CD14-positive monocyte (primary cell): ENCODE measurements at regions not wholly inside any gene's neighbourhood (a gene's known extent, or its start where the extent isn't known, plus 50 kb on each side); places are given as distances from the start of the nearest gene placed in this dataset.

ENCODE experiments used
- DNase-seq, 3 donors: peaks; one replicate each; pipeline ENCODE4 v3.0.0-alpha.2; 2011 to 2022
- H2AFZ ChIP-seq: 2 replicates; pipeline ENCODE4 v1.6.0; 2012; ENCODE audit warnings: mild to moderate bottlenecking, low read depth, low read length, inconsistent platforms; ENCODE audit not compliant: insufficient read depth, poor library complexity, severe bottlenecking
- H3K27ac ChIP-seq, 2 donors: 1 replicate in 1 of 2; 2 replicates in 1 of 2; pipeline ENCODE4 v1.5.1; 2012 to 2013; ENCODE audit warnings: low read length in 2 of 2, control low read depth in 1 of 2, inconsistent platforms in 1 of 2, low read depth in 1 of 2, mild to moderate bottlenecking in 1 of 2
- H3K27me3 ChIP-seq, 2 donors: one replicate each; pipeline versions ENCODE4 v1.6.0 to v1.6.1; 2011 to 2013; ENCODE audit warnings: low read length in 2 of 2; ENCODE audit not compliant: control insufficient read depth in 2 of 2, insufficient read depth in 2 of 2
- H3K36me3 ChIP-seq, 2 donors: replicated peaks in 1 of 2; 1 replicate in 1 of 2; 2 replicates in 1 of 2; pipeline versions ENCODE4 v1.5.1 to v1.6.1; 2012 to 2013; ENCODE audit warnings: low read length in 2 of 2, control low read depth in 1 of 2, inconsistent platforms in 1 of 2, mild to moderate bottlenecking in 1 of 2; ENCODE audit not compliant: insufficient read depth in 2 of 2, control insufficient read depth in 1 of 2
- H3K4me1 ChIP-seq, 2 donors: 1 replicate in 1 of 2; 2 replicates in 1 of 2; pipeline versions ENCODE4 v1.5.1 to v1.6.1; 2012 to 2013; ENCODE audit warnings: low read length in 2 of 2, control low read depth in 1 of 2, inconsistent platforms in 1 of 2, mild to moderate bottlenecking in 1 of 2, moderate library complexity in 1 of 2; ENCODE audit not compliant: insufficient read depth in 2 of 2, control insufficient read depth in 1 of 2
- H3K4me2 ChIP-seq: replicated peaks from 2 replicates; pipeline ENCODE3; 2012; ENCODE audit warnings: low read length, moderate library complexity, mild to moderate bottlenecking; ENCODE audit not compliant: poor library complexity, severe bottlenecking; ENCODE audit errors: extremely low read depth
- H3K4me3 ChIP-seq, 3 experiments: fragments of 200-600 bp in 1 of 3; sonication (generic) in 1 of 3; replicated peaks in 1 of 3; 1 replicate in 2 of 3; 2 replicates in 1 of 3; pipeline ENCODE4 v1.5.1; 2011 to 2013; ENCODE audit warnings: low read length in 3 of 3, mild to moderate bottlenecking in 3 of 3, control low read depth in 2 of 3, low read depth in 2 of 3, inconsistent platforms in 1 of 3, moderate library complexity in 1 of 3
- H3K79me2 ChIP-seq: 2 replicates; pipeline ENCODE4 v1.6.0; 2012; ENCODE audit warnings: mild to moderate bottlenecking, control low read depth, inconsistent platforms, low read length, moderate library complexity; ENCODE audit not compliant: insufficient read depth
- H3K9ac ChIP-seq: 2 replicates; pipeline ENCODE4 v1.6.0; 2017; ENCODE audit warnings: low read length, mild to moderate bottlenecking; ENCODE audit not compliant: insufficient read depth, poor library complexity, severe bottlenecking
- H3K9me3 ChIP-seq, 2 donors: replicated peaks in 1 of 2; 1 replicate in 1 of 2; 2 replicates in 1 of 2; pipeline versions ENCODE4 v1.5.1 to v1.6.1; 2012 to 2013; ENCODE audit warnings: low read length in 2 of 2, control low read depth in 1 of 2; ENCODE audit not compliant: control insufficient read depth in 1 of 2, insufficient read depth in 1 of 2
- H4K20me1 ChIP-seq: 2 replicates; pipeline ENCODE4 v1.6.0; 2012; ENCODE audit warnings: mild to moderate bottlenecking, low read length, control low read depth, moderate library complexity; ENCODE audit not compliant: insufficient read depth
- H3K27ac Mint-ChIP-seq, 7 donors: one replicate each; pipeline ENCODE4 v1.8.0; 2020; ENCODE audit warnings: mild to moderate bottlenecking in 7 of 7, mixed read lengths in 7 of 7, moderate library complexity in 6 of 7, inconsistent platforms in 2 of 7
- H3K27me3 Mint-ChIP-seq, 3 donors: one replicate each; pipeline ENCODE4 v1.8.0; 2021 to 2022; ENCODE audit warnings: low read depth in 3 of 3, mild to moderate bottlenecking in 3 of 3, mixed read lengths in 3 of 3, moderate library complexity in 3 of 3, inconsistent platforms in 1 of 3
- H3K36me3 Mint-ChIP-seq, 2 donors: one replicate each; pipeline ENCODE4 v1.8.0; 2020; ENCODE audit warnings: mixed read lengths in 2 of 2, inconsistent platforms in 1 of 2, mild to moderate bottlenecking in 1 of 2
- H3K4me1 Mint-ChIP-seq: one replicate; pipeline ENCODE4 v1.8.0; 2020; ENCODE audit warnings: mild to moderate bottlenecking, mixed read lengths
- H3K4me3 Mint-ChIP-seq, 2 donors: one replicate each; pipeline ENCODE4 v1.8.0; 2020; ENCODE audit warnings: mild to moderate bottlenecking in 2 of 2, mixed read lengths in 2 of 2, moderate library complexity in 1 of 2
- H3K9me3 Mint-ChIP-seq, 7 donors: one replicate each; pipeline ENCODE4 v1.8.0; 2020 to 2022; ENCODE audit warnings: mixed read lengths in 7 of 7, mild to moderate bottlenecking in 6 of 7, moderate library complexity in 6 of 7, inconsistent platforms in 2 of 7
- WGBS: methylation state at CpG from one replicate; pipeline ENCODE4 v1.1.5; 2013; ENCODE audit warnings: missing lambda C conversion rate; ENCODE audit not compliant: insufficient coverage; 5-methylcytosine and 5-hydroxymethylcytosine counted together
- intact Hi-C, 2 donors: fragments of 100-400 bp; cut with micrococcal nuclease; formaldehyde crosslinking; loops; one replicate each; pipeline versions ENCODE4 v1.15.0 to v1.15.1; 2023
- TF ChIP-seq, protein P1 (sequence below): fragments of 200-600 bp; IDR thresholded peaks from one replicate; pipeline ENCODE4 v1.8.0; 2022; ENCODE audit warnings: antibody characterized with exemption, mild to moderate bottlenecking

DNA sequence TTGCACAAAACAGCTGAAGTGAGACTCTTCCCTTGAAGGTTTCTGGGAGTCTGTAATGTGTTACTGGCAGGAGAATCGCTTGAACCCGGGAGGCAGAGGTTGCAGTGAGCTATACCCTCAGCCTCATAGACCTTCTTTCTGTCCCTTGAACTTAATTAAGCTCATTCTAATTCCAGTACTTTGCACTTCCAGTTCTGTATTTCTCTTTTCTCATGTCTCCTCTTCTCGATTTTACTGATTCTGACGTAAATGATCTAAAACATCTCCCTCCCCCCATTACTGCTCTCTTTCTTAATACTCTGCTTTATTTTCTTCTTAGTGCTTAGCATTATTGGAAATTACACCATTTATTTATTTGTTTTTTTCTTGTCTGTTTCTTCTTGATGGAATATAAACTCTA is 165.4 kb upstream of the P2RY1 start:
- TF ChIP-seq, protein P1, sequence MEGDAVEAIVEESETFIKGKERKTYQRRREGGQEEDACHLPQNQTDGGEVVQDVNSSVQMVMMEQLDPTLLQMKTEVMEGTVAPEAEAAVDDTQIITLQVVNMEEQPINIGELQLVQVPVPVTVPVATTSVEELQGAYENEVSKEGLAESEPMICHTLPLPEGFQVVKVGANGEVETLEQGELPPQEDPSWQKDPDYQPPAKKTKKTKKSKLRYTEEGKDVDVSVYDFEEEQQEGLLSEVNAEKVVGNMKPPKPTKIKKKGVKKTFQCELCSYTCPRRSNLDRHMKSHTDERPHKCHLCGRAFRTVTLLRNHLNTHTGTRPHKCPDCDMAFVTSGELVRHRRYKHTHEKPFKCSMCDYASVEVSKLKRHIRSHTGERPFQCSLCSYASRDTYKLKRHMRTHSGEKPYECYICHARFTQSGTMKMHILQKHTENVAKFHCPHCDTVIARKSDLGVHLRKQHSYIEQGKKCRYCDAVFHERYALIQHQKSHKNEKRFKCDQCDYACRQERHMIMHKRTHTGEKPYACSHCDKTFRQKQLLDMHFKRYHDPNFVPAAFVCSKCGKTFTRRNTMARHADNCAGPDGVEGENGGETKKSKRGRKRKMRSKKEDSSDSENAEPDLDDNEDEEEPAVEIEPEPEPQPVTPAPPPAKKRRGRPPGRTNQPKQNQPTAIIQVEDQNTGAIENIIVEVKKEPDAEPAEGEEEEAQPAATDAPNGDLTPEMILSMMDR: no peak
- Histone ChIP-seq H3K36me3 (no peaks in the 10 kb centered on the region), H2AFZ (no peak overlapping the region), H4K20me1 (no peaks in the 10 kb centered on the region), H3K4me2 (no peak overlapping the region), H3K27ac (no peak overlapping the region), H3K9ac (no peak overlapping the region), H3K27me3 (no peaks in the 10 kb centered on the region), H3K4me3 (no peak overlapping the region), H3K79me2 (no peaks in the 10 kb centered on the region), H3K4me1 (peaks cover 6 to 8% of the 10 kb centered on the region in 2 donors), H3K9me3 (no peaks in the 10 kb centered on the region)
- intact Hi-C loops: no loop called here
- no peak for DNase-seq
- Mint-ChIP-seq H3K4me3 (no peak overlapping the region), H3K36me3 (no peaks in the 10 kb centered on the region), H3K9me3 (peaks cover 0 to under 1% (median 0%) of the 10 kb centered on the region in 7 donors), H3K4me1 (peaks cover 12% of the 10 kb centered on the region), H3K27me3 (no peaks in the 10 kb centered on the region), H3K27ac (no peak overlapping the region)
- 95% methylated on average over 4 of the region's 4 CpGs for WGBS

DNA sequence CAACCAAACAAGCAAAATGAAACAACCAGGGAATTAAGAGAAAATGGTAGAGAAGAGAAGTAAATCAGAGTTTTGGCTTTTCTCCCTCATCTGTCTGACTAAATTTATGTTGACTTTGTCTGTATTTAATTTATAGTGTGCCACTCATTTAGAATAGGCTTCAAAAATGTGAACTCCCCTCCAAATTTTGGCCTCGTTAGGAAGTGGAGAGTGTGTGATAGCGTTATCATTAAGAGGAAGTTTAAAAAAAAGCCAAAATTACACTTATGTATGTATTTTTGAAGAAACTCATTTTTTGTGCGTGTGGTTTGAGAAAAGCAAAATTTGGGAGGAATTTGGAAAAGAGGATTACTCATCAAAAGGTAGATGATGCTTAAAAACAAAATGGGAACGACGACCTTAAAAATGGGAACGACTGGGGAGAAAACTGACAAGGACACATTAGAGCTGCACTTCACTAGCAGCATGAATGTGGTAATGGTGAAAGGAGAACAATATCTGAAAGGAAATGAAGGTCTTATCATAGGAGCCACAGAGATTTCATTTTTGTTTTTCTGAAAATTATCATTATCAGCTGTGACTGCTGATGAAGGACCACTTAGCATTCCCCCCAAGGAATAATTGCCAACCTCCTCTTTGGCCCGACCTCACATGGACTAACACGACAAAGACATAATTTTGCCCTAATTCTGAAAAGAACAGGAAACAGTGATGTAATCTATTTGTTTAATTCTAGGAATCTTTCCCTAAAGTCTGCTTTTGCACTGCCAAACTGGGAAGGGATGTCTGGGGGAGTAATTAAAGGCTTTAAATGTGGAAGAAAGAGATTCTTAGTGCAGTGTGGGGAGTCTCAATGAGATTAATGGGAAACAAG is 163.2 kb upstream of the P2RY1 start:
- 0% methylated on average over 3 of the region's 8 CpGs for WGBS
- H4K20me1 ChIP-seq: no peaks in the 10 kb centered on the region
- peaks cover 12% of the 10 kb centered on the region for H3K4me1 Mint-ChIP-seq

More for the DNA sequence above, 163.2 kb upstream of the P2RY1 start:
- Histone ChIP-seq H3K36me3 (no peaks in the 10 kb centered on the region), H3K9ac (no peak overlapping the region), H3K79me2 (no peaks in the 10 kb centered on the region), H3K9me3 (no peaks in the 10 kb centered on the region), H3K4me1 (peaks cover 6 to 8% of the 10 kb centered on the region in 2 donors), H3K27ac (no peak overlapping the region), H3K27me3 (no peaks in the 10 kb centered on the region), H3K4me3 (no peak overlapping the region), H3K4me2 (peak overlapping the region; percentile 45), H2AFZ (peak overlapping the region; percentile 39)
- DNase-seq: no peak
- H3K27me3 Mint-ChIP-seq: peaks cover 0 to 2% (median 0%) of the 10 kb centered on the region in 3 donors
- H3K9me3 Mint-ChIP-seq: peaks cover 0 to 1% (median 0%) of the 10 kb centered on the region in 7 donors
- intact Hi-C loops: no loop called here
- no peaks in the 10 kb centered on the region for H3K36me3 Mint-ChIP-seq
- peak overlapping the region; percentile 31 to 69 for H3K4me3 Mint-ChIP-seq
- TF ChIP-seq, protein P1: no peak
- peak overlapping the region in 1 of 7 donors; percentile 52 for H3K27ac Mint-ChIP-seq
